HuH-7 (cell line): ENCODE measurements at regions not wholly inside any gene's neighbourhood (a gene's known extent, or its start where the extent isn't known, plus 50 kb on each side); places are given as distances from the start of the nearest gene placed in this dataset.
"Not testable (repeated sequence)": the region's sequence is repeated elsewhere in the genome, so short reads cannot be mapped to it uniquely, and the experiment has no call there.

Experiments used
- DNase-seq: peaks from one replicate; pipeline ENCODE4 v3.0.0; 2011; ENCODE audit warnings: low spot score

DNA sequence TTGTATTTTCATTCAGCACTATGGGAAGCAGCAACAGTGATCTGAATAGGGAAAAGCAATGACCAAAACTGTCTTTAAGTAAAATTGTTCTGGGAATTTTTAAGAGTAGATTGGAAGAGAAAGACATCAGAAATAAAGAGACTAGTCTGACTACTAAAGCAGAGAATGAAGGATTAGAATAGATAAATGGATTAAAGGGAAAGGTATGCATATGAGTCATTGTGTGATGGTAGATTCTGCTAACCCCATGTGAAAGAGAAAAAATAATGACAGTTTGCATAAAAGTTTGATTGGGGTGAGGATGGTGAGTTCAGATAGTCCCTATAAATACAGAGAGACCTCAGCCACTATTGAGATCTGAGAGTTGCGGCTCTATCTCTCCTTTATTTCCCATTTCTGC, 139.6 kb upstream of the DCC start:
- no peak for DNase-seq

DNA sequence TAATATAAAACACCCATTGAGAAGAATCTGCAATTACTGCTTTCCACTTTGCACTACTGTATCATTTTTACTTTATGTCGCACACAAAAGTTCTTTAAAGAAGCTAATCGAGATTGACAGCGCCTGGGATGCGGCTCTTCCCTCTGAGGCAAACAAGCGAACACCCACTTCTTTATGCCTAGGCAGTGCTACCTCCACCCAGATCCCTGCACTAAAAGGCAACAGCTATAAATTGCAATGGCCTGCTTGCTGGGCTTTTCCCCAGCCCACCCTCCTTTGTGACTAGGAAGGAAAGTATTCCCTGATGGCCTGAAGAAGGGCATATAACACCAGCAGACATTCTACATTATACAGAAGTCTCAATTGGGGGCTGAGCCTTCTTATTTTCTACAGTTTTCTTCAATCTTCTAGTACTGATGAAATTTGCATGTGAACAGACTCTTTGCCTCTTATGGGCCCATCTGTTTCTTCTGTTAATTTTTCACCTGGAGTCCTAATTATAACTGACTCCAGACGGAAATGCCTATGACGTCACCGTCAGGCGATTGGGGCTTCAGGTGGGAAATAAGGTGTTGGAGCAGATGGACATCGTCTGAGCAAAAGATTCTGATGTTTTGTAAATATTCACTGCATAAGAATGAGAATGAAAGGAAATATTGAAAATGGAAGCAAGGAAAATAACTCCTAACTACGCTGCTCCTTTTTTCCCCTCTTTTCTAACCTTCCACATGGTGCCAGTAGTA, 138.9 kb upstream of the DCC start:
- DNase-seq = no peak

DNA sequence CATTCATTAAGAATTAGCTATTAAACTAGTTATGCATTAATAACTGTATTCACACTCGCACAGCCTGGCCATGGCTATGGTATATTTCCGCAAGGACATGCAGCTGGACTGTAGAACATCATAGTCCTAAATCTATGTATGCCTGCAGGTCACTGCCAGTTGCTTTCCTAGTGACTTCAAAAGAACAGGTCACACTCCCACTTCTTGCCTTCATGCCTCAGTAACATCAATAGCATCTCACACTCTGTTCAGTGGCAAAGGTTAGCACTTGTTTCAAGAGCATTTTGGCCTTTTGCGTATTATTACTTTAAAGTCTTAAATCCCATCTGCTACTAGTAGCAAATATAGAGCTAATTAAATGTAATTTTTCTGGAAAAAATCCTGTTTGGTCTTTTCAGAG, 131.4 kb upstream of the DCC start:
- DNase-seq = no peak

DNA sequence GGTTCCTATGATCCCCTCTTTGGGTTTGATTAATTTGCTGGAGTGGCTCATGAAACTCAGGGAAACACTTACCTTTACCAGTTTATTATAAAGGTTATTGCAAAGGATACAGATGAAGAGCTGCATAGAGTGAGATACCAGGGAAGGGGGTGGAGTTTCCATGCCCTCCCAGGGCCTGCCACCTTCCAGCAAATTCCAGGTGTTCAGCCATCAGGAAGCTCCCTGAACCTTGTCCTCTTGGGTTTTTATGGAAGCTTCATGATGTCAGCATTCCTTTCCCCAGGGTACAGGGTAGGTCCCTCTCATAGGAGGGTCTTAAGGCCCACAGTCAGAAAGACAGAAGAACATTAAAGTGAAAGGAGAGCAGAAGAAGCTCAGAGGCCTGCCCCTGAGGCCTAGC, 123.9 kb upstream of the DCC start:
- DNase-seq = no peak

DNA sequence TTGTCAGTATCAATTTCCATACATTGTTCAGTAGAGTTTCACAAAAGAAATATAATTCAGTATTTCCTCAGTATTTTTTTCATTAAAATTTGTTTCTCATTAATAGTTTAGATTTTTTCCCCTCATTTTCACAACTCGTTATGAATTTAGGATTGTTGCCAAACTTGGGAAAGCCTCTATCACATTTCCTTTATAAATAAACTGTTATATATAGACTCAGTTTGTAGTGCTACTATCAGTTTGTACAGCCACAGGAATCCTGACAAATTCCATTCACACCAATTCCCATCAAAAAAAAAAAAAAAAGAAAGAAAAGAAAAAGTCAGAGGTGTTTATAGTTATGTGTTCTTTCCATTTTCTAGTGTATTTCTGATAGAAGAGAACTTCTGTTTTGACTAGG, 123.3 kb upstream of the DCC start:
- no peak for DNase-seq

DNA sequence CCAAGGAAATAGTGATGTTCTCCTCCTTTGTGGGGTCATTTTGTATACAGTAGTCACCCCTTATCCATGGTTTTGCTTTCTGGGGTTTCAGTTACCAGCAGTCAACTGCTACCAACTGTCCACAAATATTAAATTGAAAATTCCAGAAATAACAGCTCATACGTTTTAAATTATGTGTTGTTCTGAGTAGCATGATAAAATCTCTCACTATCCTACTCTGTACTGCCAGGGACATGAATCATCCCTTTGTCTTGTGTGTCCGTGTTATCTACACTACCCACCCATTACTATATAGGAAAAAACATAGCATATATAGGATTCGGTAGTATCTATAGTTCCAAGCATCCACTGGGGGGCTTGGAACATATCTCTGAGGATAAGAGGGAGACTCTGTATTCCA, 120.9 kb upstream of the DCC start:
- no peak for DNase-seq

DNA sequence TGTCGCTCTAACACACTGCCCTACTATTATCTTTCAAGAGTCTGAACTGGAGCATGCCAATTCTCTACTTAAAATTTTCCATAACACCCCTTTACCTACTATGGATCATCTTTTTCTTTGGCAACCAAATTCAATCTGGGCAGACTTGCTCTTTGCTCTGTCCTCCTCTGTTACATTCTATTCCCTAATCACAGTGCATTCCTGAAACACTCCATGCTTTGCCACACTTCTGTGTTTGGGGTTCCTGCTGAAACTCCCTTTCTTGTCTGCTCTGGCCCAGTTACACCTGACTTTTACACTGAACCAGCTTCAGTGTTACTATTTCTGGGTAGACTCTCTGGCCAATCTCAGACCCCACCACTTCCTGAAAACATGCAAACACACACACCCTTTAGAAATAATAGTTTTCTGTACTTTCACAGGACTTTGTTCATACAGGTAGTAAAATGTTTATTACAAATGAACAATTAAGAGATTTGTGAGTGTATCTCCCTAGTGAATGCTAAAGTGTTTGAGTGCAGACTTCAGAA, 119.9 kb upstream of the DCC start:
- no peak for DNase-seq

DNA sequence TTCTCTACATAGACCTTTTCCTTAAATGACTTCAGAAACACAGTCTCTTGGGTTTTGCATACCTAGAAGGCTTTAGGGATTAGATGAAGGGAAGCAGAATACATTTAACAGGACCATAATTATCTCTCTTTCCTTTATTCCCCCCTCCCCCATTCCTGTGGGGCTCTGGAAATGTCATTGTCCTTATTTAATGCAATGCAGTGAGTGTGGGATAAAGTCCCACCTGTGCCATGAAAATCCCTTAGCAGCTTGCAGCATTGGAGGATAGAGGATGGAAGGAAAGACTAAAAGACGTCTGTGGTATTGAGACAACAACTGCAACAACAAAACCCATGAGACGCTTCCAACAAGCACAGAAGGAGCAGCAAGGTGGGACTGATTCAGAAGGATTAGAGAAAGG, 117.8 kb upstream of the DCC start:
- DNase-seq = no peak

DNA sequence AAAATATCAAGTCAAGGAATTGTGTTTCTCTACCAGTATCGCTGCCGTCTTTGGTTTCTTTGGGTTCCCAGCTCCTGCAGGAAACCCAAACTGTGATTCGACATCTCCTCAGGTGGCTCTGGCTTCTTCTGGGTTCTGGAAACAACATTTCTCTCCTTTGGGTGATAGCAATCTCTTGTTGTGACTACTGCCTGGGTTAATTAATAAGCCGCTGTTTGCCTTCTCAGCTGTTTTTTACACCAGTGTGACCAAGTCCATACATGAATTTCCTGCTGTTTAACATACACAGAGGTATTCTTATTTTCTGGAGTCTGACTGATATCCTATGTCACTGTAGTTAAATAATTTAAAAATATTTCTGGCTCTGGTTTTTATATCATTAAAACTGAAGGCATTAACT, 112.5 kb upstream of the DCC start:
- DNase-seq = no peak

DNA sequence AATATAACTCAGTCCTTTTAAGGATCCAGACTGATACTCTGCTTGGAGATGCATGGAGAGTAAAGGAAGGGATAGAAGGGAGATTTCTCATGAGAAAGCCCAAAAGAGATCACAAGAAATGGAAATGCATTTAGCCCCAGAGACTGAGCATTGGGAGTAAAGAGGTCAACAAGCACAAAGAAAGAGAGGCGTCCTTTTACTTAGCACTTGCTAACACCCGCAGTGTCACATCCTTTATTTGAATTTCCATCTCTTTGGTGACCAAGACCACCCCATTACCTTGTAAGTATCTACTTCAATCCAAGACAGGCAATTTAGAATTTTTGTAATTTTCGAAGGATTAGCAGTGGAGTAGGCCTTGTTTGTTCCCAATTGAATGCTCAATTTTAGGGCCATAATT, 111.8 kb upstream of the DCC start:
- no peak for DNase-seq

DNA sequence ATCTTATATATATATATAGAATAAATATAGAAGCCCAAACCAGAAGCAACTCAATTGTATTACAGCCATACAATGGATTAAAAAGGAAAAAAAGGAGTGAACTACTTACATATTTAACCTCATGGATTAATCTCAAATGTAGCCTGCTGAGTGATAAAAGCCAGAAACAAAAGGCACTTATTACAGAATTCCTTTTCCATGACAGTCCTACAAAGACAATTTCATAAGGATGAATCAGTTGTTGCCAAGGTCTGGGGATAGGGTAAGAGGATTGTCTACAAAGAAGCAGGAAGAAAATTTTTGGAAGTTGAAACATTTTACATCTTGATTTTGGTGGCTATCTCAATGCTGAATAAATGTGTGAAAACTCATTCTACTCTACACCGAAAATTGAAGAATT, 103.9 kb upstream of the DCC start:
- no peak for DNase-seq

DNA sequence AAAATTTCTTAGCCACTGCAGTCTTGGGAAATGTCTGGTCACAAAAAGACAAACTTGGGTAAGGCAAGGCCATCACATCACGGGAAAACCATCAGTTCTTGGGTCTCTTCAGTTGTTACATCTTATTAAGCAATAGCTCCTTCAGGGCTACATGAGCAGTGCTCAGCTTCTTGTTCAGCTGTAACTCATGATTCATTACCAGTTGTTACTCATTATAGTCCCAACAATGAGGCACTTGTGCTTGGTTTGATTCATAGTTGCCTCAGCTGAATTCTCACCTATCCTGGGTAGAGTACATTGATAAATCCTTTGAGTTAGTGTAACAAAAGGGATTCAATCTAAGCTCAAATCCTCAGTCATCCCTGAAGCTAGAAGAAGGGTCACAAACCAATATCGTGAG, 102.4 kb upstream of the DCC start:
- no peak for DNase-seq

DNA sequence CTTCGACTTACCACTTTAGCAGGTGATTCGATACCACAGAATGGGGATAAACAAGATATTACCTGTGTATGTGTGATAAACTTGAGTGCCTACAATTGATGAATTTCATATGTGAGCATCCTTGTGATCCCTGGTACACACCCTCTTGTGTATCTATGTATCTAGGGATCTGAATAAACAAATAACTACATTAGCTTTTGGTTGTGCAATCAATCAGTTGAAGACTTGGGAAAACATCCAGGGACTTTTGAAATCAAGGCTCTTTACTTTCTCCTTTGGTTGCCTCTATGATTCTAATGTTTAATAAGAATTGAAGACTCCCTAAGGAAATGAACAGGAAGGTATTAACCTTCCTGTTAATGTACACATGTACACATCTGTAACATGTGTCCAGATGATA, 97.3 kb upstream of the DCC start:
- DNase-seq = no peak

DNA sequence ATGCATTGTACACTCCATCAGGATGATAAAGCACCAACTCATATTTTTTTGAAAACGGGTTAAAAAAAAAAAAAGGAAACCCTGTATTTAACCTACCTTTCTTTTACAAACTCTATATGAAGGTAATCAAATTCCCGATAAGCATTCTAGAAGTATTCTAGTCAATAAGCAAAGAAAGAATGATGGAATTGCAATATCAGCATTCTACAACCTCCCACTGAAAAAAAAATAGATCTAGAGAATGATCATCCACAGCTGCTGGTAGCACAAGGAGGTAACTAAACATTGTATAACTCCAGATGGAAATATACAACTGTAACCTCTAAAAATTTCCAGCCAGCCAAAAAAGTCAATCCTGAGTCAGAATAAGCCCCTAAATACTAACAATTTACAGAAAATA, 95.3 kb upstream of the DCC start:
- no peak for DNase-seq

DNA sequence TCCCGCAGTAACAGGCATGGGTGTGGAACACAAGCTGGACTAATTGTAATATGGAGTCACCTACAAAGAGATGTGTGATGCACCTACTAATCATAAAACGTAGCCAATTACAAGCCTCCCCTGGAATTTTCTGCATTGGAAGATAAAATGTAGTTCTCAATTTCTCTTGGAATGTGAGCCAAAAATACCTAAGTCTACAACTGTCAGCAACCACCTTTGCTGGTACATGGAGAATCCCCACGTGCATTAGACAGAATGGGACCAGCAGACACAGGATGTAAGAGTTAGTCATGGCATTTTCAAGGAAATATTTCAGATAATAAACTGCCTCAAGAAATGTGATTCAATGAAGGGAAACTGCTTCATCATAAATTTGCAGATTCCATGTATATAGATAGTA, 85.6 kb upstream of the DCC start:
- DNase-seq = no peak

DNA sequence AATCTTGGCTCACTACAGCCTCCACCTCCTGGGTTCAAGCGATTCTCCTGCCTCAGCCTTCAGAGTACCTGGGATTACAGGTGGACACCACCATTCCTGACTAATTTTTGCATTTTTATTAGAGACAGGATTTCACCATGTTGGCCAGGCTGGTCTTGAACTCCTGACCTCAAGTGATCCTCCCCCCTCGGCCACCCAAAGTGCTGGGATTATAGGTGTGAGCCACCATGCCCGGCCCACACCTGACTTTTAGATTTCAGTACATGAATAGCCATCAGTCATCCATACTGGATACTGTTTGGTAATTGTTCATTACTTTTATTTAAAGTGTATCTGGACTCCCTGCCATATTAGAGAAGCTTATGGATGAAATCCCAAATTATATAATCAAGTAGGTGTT, 82.6 kb upstream of the DCC start:
- not testable (repeated sequence) for DNase-seq

DNA sequence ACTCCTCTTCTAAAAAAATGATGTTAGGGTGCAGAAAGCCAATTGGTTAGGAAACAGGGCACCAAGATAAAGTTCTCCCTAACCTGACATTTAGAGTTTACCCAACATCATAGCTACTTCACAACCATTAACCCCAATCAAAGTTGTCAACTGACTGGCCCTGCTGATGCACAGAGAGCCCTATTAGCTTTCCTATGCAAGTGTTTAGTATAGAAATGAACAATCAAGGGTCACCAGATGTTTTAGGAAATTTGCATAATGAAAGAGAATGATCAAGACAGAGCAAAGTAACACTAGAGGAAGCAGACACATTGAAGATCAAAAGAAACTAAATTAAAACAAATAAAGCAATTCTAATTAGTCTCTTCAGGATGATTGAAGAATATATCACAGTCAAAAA, 64.2 kb upstream of the DCC start:
- no peak for DNase-seq

DNA sequence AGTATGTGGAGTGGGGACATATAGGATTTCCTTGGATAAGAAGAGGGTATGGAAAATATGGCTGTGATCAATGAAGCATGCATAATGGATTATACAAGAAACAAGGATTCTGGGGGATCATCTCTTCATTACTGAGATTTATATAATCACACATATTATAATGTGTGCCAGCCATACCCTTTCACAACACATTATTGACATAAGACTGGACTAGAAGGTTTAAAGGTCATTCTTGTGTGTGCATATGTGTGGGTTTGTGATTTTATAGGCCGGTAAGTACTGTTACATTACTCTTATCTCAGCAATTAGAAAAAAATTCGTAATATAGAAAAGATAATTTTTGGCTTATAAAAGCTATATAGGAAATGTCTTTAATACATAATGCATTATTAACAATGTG, 62.2 kb upstream of the DCC start:
- DNase-seq = no peak

DNA sequence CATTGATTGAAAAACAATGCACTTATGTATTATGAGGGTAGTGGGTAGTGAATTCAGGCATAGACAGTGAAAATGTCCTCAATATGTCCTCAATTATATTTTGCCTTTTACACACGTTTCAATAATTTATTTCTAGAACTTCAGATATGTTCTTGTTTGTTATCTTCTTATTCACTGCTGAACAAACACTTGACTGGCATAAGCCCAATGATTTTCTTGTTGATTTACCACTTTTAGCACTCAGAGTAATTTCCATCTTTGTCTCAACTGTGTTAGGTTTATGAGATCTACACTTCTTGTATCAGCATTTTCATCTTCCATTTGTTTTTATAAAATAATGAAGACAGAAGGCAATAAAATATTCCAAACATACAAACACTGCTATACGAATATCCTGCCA, 61.8 kb upstream of the DCC start:
- no peak for DNase-seq

DNA sequence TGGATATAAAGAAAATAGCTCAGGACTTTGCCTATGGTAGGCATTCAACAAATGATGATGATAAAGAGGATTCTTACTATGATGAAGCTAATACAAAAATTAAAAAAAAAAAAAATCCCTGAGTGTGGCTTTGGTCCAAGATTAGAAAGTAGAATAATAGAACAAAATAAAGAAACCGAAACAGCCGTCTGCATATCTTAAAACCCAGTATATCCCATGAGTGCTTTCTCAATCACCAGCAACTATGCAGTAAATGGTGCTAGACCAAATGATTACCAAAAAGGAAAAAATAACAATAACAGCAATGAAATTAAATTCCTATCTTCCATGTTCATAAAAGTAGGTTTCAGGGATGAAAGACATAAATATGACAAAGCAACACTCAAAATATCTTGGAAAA, 59.3 kb upstream of the DCC start:
- no peak for DNase-seq

DNA sequence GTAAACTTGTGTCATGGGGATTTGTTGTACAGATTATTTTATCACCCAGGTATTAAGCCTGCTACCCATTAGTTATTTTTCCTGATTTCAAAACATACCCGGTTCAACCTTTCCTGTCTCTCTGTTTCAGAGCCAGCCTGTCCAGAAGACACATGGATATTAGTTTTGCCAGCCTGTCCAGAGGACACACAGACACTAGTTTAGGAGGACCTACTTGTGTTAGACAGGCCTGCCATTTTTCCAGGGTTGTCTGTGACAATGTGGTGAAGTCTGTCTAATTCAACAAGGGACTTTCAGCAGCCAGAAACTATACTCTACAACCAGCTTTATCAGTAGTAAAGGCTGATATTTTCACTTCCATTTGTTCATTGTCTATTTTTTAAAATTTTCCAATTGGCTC, 56.1 kb upstream of the DCC start:
- no peak for DNase-seq

DNA sequence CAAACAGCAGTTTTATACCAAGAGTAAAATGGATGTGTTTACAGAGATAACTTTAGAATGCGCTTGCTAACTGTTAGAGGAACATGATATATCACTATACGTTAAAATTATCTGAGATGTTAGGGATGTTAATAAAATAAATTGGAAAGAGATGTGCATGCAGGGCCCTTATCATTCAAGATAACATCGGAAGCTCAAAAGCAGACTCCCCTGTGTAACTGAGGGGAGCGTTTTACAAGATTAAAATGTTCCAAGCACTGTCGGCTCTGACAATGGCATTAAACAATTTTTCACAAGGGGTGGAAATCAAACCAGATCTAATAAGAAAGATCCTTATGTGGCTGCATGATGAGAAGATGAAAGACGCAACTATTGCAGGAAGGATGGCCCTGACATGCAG, 53.3 kb upstream of the DCC start:
- no peak for DNase-seq

DNA sequence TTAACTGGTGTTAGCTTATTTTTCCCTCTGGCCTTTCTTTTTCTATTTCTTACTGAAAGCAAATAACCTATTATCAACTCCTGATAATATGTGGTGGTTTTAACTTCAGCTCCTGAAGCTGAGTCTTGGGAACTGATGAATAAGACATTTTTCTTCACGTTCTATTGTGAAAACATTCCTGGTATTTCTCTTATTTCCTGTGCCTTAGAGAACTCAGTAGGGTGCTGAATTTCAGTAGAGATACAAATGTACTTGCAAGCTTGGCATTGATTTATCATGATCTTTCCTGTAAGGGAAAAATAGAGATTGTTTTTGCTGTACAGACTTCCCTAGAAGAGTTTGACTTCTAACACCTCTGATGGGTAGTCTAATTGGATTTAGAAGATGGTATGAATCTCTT, 52.8 kb upstream of the DCC start:
- no peak for DNase-seq

DNA sequence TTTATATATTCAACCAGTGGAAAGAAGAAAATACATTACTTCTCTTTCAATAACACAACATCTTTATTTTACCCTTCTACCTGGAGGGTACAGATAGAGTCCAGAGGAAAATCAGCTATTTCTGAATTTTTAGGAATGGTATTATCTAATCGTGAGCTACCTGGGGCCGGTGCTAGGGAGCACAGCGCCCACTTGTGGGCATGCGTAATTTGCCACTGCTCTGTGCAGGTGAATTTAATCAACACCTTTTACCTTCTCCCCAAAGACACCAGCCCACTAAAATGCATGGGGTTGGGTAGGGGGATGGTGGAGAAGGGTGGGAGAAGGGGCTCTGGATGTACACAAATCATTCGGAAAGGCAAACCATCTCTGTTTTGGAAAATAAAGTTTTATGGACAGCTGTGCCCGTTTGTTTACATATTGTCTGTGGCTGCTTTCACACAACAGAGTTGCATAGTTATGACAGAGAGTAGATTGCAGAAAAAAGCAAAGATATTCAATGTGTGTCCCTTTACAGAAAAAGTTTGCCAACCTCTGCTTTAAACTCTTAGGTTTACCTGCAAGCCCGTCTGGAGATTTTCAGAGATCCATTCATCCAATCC, 51.5 kb upstream of the DCC start:
- peak; percentile 11 for DNase-seq
